NCI-H1417 treated with DMSO at 0.1 percent for 48 hours (cell line): ENCODE measurements at regions not wholly inside any gene's neighbourhood (a gene's known extent, or its start where the extent isn't known, plus 50 kb on each side); places are given as distances from the start of the nearest gene placed in this dataset.
"Not testable (repeated sequence)": the region's sequence is repeated elsewhere in the genome, so short reads cannot be mapped to it uniquely, and the experiment has no call there.

Experiments used
- DNase-seq: peaks from one replicate; lab custom pipeline; 2025; lab: John Stamatoyannopoulos, UW

DNA sequence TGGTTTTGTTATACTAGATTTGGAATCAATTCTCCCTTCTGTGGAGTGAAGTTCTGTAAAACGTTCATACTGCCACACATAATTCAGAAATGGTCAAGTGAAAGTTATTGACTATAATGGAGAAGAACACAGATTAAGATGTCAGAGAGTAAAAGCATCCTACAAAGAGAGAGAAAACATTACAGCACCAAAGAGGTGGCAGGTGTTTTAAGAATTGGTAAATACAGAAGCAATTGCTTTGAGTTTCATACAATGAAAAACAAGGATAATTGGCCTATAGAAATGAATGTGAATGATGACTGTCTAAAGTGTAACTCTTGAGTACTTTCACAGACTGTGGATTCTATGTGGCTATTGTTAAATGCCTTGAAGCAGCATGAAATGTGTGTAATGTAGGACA lies 435.6 kb upstream of the SMIM31 start:
- no peak for DNase-seq

- no peak for DNase-seq
Measured at GRCh38 chr4:164319688-164320087, 434.2 kb upstream of the SMIM31 start.

GRCh38 chr4:164320847-164321246 lies 433.1 kb upstream of the SMIM31 start:
- no peak for DNase-seq

- no peak for DNase-seq
Measured at GRCh38 chr4:164326056-164326455, 427.9 kb upstream of the SMIM31 start.

- no peak for DNase-seq
Measured at GRCh38 chr4:164337219-164337944, 416.5 kb upstream of the SMIM31 start.

DNA sequence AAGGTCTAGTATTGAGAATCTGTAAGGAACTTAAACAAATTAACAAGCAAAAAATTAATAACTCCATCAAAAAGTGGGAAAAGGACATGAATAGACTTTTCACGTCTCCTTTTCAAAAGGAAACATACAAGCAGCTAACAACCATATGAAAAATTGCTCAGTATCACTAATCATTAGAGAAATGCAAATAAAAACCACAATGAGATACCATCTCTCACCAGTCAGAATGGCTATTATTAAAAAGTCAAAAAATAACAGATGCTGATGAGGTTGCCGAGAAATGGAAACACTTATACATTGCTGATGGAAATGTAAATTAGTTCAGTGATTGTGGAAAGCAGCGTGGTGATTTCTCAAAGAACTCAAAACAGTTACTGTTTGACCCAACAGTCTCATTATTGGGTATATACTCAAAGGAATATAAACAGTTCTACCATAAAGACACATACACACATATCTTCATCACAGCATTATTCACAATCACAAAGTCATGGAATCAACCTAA lies 410.4 kb upstream of the SMIM31 start:
- no peak for DNase-seq

DNA sequence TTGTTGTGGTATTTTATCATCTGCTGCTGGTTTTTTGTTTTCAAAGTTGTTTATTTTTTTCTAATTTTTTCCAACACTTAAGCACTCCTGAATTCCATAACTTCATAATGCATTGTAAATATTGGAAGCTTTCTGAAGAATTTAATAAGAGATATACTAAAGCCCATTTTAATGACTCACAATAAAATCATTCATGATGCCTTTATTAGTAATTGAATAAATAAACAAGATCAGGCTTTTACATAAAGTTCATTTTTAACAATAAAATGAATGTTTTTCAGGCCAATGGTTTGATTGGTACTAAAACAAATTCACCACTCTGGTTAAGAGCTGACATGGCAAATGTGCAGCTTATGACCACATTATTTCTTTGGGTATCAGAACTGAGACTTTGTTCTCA lies 408.2 kb upstream of the SMIM31 start:
- DNase-seq, result no peak

DNA sequence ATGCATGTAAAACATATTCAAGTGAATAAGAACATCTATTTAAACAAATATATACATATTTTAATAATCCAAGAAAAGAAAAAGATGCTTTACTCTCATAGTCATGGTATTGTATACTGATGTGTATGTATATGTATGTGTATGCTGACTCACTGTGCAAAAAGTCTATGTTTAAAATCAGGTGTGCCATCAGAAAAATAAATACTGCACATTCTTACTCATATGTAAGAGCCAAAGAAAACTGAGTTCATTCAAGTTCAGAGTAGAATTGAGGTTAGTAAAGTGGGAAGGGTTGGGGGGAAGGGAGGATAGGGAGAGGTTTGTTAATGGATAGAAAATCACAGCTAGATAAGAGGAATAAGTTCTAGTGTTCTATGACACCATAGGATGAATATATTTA lies 403.9 kb upstream of the SMIM31 start:
- no peak for DNase-seq

GRCh38 chr4:164350716-164351115 lies 403.2 kb upstream of the SMIM31 start:
- not testable (repeated sequence) for DNase-seq

DNA sequence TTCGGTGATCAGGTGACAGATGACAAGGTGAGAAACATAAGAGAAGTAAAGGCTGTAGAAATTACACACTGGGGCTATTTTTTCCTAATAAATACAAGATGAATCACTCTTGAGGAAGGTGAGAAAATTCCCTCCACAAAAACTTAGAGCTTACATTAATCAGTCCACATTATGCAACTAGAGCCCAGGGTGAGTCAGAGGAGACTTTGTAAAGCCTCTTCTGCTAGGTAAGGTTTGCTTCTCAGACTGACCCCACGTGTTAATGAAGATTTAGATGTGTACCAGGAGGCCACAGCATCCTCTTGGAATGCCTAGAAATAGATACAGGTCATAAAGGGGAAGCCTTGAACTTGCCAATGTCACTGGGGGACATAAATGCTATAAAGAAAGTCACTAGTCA lies 396.0 kb upstream of the SMIM31 start:
- DNase-seq, result no peak

DNA sequence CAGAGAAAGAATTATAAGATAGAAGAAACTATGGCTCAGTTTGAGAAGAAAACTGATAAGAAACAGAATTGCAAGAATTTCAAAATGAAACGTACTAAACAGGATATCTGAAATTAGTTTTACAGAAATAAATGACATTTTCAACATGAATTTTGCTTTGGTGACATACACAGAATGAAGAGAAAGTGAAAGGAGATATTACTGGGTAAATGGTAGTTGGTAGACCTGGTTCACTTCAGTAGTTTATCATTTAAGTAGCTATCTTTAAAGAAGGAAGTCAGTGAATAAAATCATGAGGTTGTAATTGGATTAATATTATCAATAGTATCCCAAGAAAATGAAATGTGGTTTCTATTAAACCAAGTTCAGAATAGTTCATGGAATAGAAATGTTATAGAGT lies 395.5 kb upstream of the SMIM31 start:
- no peak for DNase-seq

DNA sequence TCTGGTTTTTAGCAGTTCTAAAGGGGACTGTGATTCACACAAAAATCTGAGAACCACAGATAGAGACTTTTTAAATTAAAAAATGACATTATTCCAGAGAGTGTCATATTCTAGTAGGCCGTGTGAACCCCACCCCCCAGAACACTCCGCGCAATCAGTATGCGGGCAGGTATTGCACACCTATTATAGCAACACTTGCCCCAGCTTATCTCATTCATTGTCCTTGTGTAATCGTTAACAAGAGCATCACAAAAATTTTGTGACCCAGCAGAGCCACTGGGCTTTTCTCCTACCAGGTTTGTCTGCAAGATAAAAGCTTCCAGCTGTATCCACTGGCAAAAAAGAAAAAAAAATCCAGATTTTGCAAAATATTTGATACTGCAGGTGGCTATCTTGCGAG lies 394.1 kb upstream of the SMIM31 start:
- no peak for DNase-seq

DNA sequence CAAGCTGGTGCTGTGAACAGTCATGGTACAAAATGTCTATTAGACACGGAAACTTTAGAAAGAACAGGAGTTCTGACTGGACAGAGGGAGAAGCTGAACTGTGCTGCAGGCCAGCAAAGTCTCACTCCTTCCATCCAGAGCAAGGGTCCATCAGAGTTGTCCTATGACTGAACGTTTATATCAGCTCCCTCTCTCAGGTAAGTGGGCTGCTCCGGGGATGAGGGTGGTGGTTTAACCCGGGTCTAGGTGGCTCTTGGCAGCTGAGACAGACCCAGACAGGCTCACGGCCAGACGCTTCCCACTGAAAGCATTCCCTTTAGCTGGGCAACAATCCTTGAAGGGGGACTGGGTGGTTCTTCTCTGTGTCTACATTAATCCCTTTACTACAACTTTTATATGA lies 385.0 kb upstream of the SMIM31 start:
- DNase-seq, result no peak

GRCh38 chr4:164373021-164373420 lies 380.9 kb upstream of the SMIM31 start:
- no peak for DNase-seq

- no peak for DNase-seq
Measured at GRCh38 chr4:164377277-164377676, 376.7 kb upstream of the SMIM31 start.

DNA sequence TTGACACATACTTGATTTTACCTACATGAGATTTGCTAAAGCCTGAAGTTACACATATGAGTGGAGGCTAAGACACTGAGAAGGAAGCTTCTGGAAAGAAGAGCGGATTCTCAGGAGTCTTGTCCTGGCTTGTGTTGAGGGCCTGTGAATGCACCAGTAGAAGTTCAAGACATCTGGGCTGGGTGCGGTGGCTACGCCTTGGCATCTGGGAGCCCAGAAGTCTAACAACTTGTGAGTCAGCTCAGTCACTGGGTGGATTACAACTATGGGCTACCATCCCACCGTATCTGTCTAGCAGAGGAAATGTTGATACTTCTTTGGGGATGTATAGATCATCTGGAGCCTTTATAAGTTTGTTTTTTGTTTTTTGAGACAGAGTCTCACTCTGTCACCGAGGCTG lies 375.6 kb upstream of the SMIM31 start:
- no peak for DNase-seq

DNA sequence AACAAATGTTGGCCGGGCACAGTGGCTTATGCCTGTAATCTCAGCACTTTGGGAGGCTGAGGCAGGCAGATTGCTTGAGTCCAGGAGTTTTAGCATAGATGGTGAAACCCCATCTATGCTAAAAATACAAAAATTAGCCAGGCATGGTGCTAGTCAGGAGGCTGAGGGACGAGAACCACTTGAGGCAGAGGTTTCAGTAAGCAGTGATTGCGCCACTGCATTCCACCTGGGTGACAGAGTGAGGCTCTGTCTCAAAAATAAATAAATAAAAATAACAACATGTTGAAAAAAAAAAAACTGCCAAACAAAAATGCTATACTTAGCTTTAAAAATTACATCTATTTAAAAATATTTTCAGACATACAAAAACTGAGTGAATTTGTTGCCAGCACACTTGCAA lies 374.2 kb upstream of the SMIM31 start:
- no peak for DNase-seq

DNA sequence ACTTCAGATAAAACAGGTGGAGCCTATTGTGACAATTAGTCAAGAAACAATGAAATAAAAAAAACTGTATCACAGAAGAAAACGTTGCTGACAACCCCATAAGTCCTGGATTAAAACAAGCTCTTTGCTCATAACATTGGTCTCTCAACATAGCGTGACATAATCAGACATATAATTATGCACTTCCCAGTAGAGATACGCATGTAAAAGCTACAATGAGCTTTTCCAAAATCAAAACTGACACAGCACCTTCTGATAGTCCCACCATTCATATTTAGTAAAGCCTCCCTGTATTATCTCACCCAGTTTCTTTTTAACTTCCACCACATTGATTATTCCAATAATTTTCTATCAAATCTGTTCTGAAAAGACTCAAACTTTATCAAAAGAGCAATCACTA lies 372.1 kb upstream of the SMIM31 start:
- DNase-seq, result no peak

GRCh38 chr4:164383058-164383357 lies 370.9 kb upstream of the SMIM31 start:
- no peak for DNase-seq

- DNase-seq, result no peak
Measured at GRCh38 chr4:164383358-164384220, 370.3 kb upstream of the SMIM31 start.

DNA sequence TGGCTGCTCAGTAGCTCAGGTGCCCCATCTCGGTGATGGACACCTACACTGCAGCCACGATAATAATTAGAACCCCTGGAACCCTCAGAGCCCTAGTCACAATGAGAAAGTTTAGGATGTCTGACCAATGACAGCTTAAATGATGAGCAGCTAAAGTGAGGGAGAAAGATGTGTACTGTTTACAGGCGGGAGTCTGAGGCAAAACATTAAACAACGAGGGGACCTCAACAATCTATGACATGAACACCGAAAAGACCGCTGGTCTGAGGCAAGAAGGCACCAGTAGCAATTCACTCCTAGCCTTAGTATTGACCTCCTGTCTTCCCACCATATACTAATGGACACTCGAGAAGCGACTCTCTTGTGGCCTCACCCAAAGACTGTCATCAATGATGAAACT lies 369.5 kb upstream of the SMIM31 start:
- no peak for DNase-seq

GRCh38 chr4:164396439-164396838 lies 357.5 kb upstream of the SMIM31 start:
- DNase-seq, result no peak

GRCh38 chr4:164402554-164402953 lies 351.4 kb upstream of the SMIM31 start:
- no peak for DNase-seq

DNA sequence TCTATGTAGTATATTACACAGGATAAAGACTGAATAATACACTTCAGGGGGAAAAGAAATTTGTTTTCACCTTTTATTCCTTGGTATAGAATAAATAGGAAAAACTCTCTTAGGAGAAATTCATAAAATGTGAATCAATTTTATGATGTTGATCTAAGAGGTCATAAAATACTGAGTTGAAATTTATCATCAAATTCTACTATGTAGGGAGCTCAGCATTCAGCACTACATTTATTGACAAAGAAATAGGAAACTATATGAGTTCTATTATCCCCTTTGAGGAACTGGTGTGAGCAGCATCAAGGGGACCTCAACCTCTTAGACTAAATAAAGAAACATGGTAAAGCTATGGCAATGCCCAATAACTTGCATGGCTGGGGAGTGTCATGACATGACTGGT lies 348.2 kb upstream of the SMIM31 start:
- DNase-seq, result no peak
